ENCODE measurements at regions not wholly inside any gene's neighbourhood (a gene's known extent, or its start where the extent isn't known, plus 50 kb on each side); places are given as distances from the start of the nearest gene placed in this dataset.

GRCh38 chr17:71521724-71522123 lies 599.1 kb upstream of the SOX9 start:
- H3K4me3 ChIP-seq (replicated peaks; ENCODE audit: low read depth, low read length): no peak overlapping the region
- no peaks in the 10 kb centered on the region for H3K36me3 ChIP-seq (ENCODE audit: control insufficient read depth, insufficient read depth, low read length)
- no peak for DNase-seq (ENCODE audit: extremely low read depth, insufficient read length)
- no peak for TF ChIP-seq CTCF (IDR thresholded peaks at IDR 0.05; ENCODE audit: insufficient read depth, low read length, poor library complexity, severe bottlenecking)
- H3K27me3 ChIP-seq (replicated peaks; ENCODE audit: control insufficient read depth, insufficient read depth, low read length): no peaks in the 10 kb centered on the region

- no peaks in the 10 kb centered on the region for H3K36me3 ChIP-seq (ENCODE audit: control insufficient read depth, insufficient read depth, low read length)
- DNase-seq (ENCODE audit: extremely low read depth, insufficient read length): no peak
- TF ChIP-seq CTCF (IDR thresholded peaks at IDR 0.05; ENCODE audit: insufficient read depth, low read length, poor library complexity, severe bottlenecking): no peak
- H3K4me3 ChIP-seq (replicated peaks; ENCODE audit: low read depth, low read length): no peak overlapping the region
- no peaks in the 10 kb centered on the region for H3K27me3 ChIP-seq (replicated peaks; ENCODE audit: control insufficient read depth, insufficient read depth, low read length)
These were observed 598.4 kb upstream of the SOX9 start for GRCh38 chr17:71522383-71522782.

GRCh38 chr17:71527311-71527710 lies 593.5 kb upstream of the SOX9 start:
- TF ChIP-seq CTCF (IDR thresholded peaks at IDR 0.05; ENCODE audit: insufficient read depth, low read length, poor library complexity, severe bottlenecking): no peak
- Histone ChIP-seq H3K36me3 (ENCODE audit: control insufficient read depth, insufficient read depth, low read length) (no peaks in the 10 kb centered on the region), H3K4me3 (replicated peaks; ENCODE audit: low read depth, low read length) (no peak overlapping the region), H3K27me3 (replicated peaks; ENCODE audit: control insufficient read depth, insufficient read depth, low read length) (no peaks in the 10 kb centered on the region)
- no peak for DNase-seq (ENCODE audit: extremely low read depth, insufficient read length)

GRCh38 chr17:71528210-71528609 lies 592.6 kb upstream of the SOX9 start:
- Histone ChIP-seq H3K27me3 (replicated peaks; ENCODE audit: control insufficient read depth, insufficient read depth, low read length) (no peaks in the 10 kb centered on the region), H3K36me3 (ENCODE audit: control insufficient read depth, insufficient read depth, low read length) (no peaks in the 10 kb centered on the region), H3K4me3 (replicated peaks; ENCODE audit: low read depth, low read length) (no peak overlapping the region)
- DNase-seq (ENCODE audit: extremely low read depth, insufficient read length): no peak
- TF ChIP-seq CTCF (IDR thresholded peaks at IDR 0.05; ENCODE audit: insufficient read depth, low read length, poor library complexity, severe bottlenecking): no peak

GRCh38 chr17:71530248-71530647 lies 590.6 kb upstream of the SOX9 start:
- no peak overlapping the region for H3K4me3 ChIP-seq (replicated peaks; ENCODE audit: low read depth, low read length)
- no peak for TF ChIP-seq CTCF (IDR thresholded peaks at IDR 0.05; ENCODE audit: insufficient read depth, low read length, poor library complexity, severe bottlenecking)
- no peaks in the 10 kb centered on the region for H3K36me3 ChIP-seq (ENCODE audit: control insufficient read depth, insufficient read depth, low read length)
- no peaks in the 10 kb centered on the region for H3K27me3 ChIP-seq (replicated peaks; ENCODE audit: control insufficient read depth, insufficient read depth, low read length)
- no peak for DNase-seq (ENCODE audit: extremely low read depth, insufficient read length)

- no peak for DNase-seq (ENCODE audit: extremely low read depth, insufficient read length)
- no peaks in the 10 kb centered on the region for H3K36me3 ChIP-seq (ENCODE audit: control insufficient read depth, insufficient read depth, low read length)
- TF ChIP-seq CTCF (IDR thresholded peaks at IDR 0.05; ENCODE audit: insufficient read depth, low read length, poor library complexity, severe bottlenecking): no peak
- H3K27me3 ChIP-seq (replicated peaks; ENCODE audit: control insufficient read depth, insufficient read depth, low read length): no peaks in the 10 kb centered on the region
- H3K4me3 ChIP-seq (replicated peaks; ENCODE audit: low read depth, low read length): no peak overlapping the region
These were observed 585.5 kb upstream of the SOX9 start for GRCh38 chr17:71535321-71535720.

All from GM06990 (cell line).